GM23248 (cell line): ENCODE measurements at regions not wholly inside any gene's neighbourhood (a gene's known extent, or its start where the extent isn't known, plus 50 kb on each side); places are given as distances from the start of the nearest gene placed in this dataset.

Experiments used
- EZH2 ChIP-seq: fragments of 200-600 bp; sonication (generic); IDR thresholded peaks from 2 replicates; pipeline ENCODE4 v1.6.1; 2018; ENCODE audit warnings: antibody characterized with exemption, mild to moderate bottlenecking; ENCODE audit not compliant: insufficient read depth, poor library complexity, severe bottlenecking
- EZH2phosphoT487 ChIP-seq: fragments of 200-600 bp; sonication (generic); IDR thresholded peaks from 2 replicates; pipeline ENCODE4 v1.6.1; 2018; ENCODE audit warnings: antibody characterized with exemption, moderate library complexity, mild to moderate bottlenecking, low read depth; ENCODE audit not compliant: insufficient read depth

DNA sequence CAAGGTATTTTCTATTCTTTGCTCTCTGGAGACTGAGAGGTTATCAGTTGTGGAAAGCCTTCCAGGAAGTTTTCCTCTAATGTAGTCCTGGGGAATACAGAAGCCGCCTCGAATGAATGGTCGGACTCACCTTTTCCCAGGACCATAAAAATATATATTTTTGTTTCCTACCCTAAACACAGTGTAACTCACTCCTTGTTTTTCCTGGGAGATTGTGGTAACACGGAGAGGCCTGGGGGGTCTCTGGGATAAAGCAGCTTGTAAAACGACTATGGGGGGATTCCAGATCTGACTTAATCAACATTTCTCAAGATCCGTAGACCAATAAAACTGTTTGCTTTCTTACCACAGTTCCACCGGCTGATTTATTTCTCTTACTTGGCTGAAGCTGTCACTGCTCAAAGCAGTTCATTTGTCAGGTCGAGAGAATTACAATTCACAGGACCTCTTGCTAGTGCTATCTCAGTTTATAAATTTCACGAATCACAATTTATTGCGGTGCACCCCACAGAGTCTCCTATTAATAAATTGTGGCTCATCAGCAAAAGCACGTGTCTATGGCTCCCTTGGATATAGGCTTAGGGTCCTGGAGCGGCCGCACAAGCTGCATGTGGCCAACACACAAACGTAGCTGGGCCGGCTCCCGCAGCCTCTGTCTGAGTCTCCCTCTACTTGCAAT lies 176.3 kb upstream of the BMPER start:
- no peak for TF ChIP-seq EZH2
- TF ChIP-seq EZH2phosphoT487: no peak
